HL-60 (cell line): ENCODE measurements at regions not wholly inside any gene's neighbourhood (a gene's known extent, or its start where the extent isn't known, plus 50 kb on each side); places are given as distances from the start of the nearest gene placed in this dataset.

ENCODE experiments used
- DNase-seq, 2 experiments: peaks; one replicate each; pipeline ENCODE4 v3.0.0-alpha.2; 2010 to 2020; ENCODE audit warnings: low read depth in 1 of 2, low spot score in 1 of 2
- H3K27ac ChIP-seq: fragments of 250-450 bp; sonication (Bioruptor Pico); replicated peaks from 2 replicates; pipeline ENCODE4 v1.5.1; 2020; ENCODE audit warnings: mild to moderate bottlenecking, moderate library complexity
- H3K27me3 ChIP-seq: fragments of 250-450 bp; sonication (Bioruptor Pico); 2 replicates; pipeline ENCODE4 v1.5.1; 2021; ENCODE audit warnings: mild to moderate bottlenecking, moderate library complexity; ENCODE audit not compliant: insufficient read depth, poor library complexity, severe bottlenecking
- H3K4me3 ChIP-seq: replicated peaks from 2 replicates; pipeline ENCODE4 v1.5.1; 2011; ENCODE audit warnings: mild to moderate bottlenecking, control low read depth, low read length; ENCODE audit not compliant: insufficient read depth
- CTCF ChIP-seq: IDR thresholded peaks from one replicate; pipeline ENCODE4 v1.5.1; 2011; ENCODE audit warnings: low read length, control low read depth, inconsistent platforms; ENCODE audit not compliant: insufficient read depth
- GABPA ChIP-seq: IDR thresholded peaks from 2 replicates; pipeline ENCODE4 v1.6.1; 2012; ENCODE audit warnings: low read depth
- POLR2AphosphoS5 ChIP-seq: IDR thresholded peaks from 2 replicates; pipeline ENCODE4 v1.6.1; 2012; ENCODE audit warnings: low read depth
- REST ChIP-seq: IDR thresholded peaks from 2 replicates; pipeline ENCODE4 v1.6.1; 2012; ENCODE audit warnings: low read depth; ENCODE audit not compliant: insufficient replicate concordance
- SPI1 ChIP-seq: IDR thresholded peaks from 2 replicates; pipeline ENCODE4 v1.6.1; 2012; ENCODE audit warnings: low read depth, mild to moderate bottlenecking, borderline replicate concordance

GRCh38 chr2:22481486-22482259 lies 903.3 kb upstream of the KLHL29 start:
- no peak for DNase-seq
- Histone ChIP-seq H3K27me3 (no peaks in the 10 kb centered on the region), H3K27ac (no peak overlapping the region), H3K4me3 (no peak overlapping the region)
- TF ChIP-seq CTCF (no peak), REST (no peak), GABPA (no peak), POLR2AphosphoS5 (no peak), SPI1 (no peak)

GRCh38 chr2:22483036-22483435 lies 901.9 kb upstream of the KLHL29 start:
- TF ChIP-seq REST (no peak), GABPA (no peak), POLR2AphosphoS5 (no peak), CTCF (no peak), SPI1 (no peak)
- Histone ChIP-seq H3K4me3 (no peak overlapping the region), H3K27ac (no peak overlapping the region), H3K27me3 (no peaks in the 10 kb centered on the region)
- no peak for DNase-seq

- TF ChIP-seq REST (no peak), SPI1 (no peak), POLR2AphosphoS5 (no peak), CTCF (no peak)
- Histone ChIP-seq H3K27me3 (no peaks in the 10 kb centered on the region), H3K4me3 (no peak overlapping the region), H3K27ac (no peak overlapping the region)
- DNase-seq: no peak
Measured at GRCh38 chr2:22485486-22485885, 899.5 kb upstream of the KLHL29 start.
